ENCODE measurements at regions not wholly inside any gene's neighbourhood (a gene's known extent, or its start where the extent isn't known, plus 50 kb on each side); places are given as distances from the start of the nearest gene placed in this dataset.

DNA sequence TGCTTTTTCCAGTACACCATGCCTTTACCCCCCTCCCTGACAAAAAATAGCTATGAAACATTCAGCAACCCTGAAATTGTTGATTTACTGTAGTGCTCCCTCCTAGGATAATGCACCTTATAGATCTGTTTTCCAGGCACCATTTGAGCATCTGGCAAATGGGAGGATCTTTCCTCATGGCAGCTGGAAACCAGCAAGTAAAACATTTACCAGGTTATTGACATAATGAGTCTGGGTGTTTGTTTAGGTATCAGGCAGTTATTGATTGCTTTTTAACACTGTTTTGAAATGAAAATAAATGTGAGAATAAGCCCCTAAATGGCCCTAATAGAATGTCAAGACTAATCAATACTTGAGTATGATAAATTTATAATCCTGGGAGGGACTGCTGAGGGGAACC lies 57.3 kb upstream of the KLF4 start (continued):
- no peak for TF ChIP-seq ZNF337 (CRISPR knock-in tag; IDR thresholded peaks at IDR 0.05; ENCODE audit: borderline replicate concordance, low read depth)
- no peak for TF ChIP-seq ZNF670 (CRISPR knock-in tag; IDR thresholded peaks at IDR 0.05; ENCODE audit: borderline replicate concordance)
- TF ChIP-seq, protein P1, sequence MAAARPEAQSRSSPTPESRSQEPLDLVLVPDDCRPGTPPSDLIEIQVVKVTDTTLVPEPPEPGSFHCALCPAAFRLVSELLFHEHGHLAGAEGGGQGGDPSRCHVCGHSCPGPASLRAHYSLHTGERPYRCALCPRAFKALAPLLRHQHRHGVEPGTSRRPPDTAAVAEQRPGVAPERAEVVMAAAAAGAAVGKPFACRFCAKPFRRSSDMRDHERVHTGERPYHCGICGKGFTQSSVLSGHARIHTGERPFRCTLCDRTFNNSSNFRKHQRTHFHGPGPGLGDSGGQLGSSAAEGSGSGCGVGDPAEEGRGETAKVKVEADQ (CRISPR knock-in tag; IDR thresholded peaks at IDR 0.05; ENCODE audit: borderline replicate concordance): no peak
- TF ChIP-seq TCF7 (IDR thresholded peaks at IDR 0.05; ENCODE audit: low read depth): peak; percentile 51
- TF ChIP-seq, protein P2, sequence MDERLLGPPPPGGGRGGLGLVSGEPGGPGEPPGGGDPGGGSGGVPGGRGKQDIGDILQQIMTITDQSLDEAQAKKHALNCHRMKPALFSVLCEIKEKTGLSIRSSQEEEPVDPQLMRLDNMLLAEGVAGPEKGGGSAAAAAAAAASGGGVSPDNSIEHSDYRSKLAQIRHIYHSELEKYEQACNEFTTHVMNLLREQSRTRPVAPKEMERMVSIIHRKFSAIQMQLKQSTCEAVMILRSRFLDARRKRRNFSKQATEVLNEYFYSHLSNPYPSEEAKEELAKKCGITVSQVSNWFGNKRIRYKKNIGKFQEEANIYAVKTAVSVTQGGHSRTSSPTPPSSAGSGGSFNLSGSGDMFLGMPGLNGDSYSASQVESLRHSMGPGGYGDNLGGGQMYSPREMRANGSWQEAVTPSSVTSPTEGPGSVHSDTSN (CRISPR knock-in tag; IDR thresholded peaks at IDR 0.05): no peak
- TF ChIP-seq, protein P3, sequence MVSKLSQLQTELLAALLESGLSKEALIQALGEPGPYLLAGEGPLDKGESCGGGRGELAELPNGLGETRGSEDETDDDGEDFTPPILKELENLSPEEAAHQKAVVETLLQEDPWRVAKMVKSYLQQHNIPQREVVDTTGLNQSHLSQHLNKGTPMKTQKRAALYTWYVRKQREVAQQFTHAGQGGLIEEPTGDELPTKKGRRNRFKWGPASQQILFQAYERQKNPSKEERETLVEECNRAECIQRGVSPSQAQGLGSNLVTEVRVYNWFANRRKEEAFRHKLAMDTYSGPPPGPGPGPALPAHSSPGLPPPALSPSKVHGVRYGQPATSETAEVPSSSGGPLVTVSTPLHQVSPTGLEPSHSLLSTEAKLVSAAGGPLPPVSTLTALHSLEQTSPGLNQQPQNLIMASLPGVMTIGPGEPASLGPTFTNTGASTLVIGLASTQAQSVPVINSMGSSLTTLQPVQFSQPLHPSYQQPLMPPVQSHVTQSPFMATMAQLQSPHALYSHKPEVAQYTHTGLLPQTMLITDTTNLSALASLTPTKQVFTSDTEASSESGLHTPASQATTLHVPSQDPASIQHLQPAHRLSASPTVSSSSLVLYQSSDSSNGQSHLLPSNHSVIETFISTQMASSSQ (IDR thresholded peaks at IDR 0.05; ENCODE audit: low read depth): peak; percentile 95
- TF ChIP-seq, protein P3 (CRISPR knock-in tag; IDR thresholded peaks at IDR 0.05; ENCODE audit: borderline replicate concordance): peak; percentile 79; the same call in 1 of the 2 replicates
- 0 out of 2 replicates have a peak, but pooled peaks have one; percentile 23 for TF ChIP-seq SAP130 (CRISPR knock-in tag; IDR thresholded peaks at IDR 0.05; ENCODE audit: low read depth)
- TF ChIP-seq, protein P4, sequence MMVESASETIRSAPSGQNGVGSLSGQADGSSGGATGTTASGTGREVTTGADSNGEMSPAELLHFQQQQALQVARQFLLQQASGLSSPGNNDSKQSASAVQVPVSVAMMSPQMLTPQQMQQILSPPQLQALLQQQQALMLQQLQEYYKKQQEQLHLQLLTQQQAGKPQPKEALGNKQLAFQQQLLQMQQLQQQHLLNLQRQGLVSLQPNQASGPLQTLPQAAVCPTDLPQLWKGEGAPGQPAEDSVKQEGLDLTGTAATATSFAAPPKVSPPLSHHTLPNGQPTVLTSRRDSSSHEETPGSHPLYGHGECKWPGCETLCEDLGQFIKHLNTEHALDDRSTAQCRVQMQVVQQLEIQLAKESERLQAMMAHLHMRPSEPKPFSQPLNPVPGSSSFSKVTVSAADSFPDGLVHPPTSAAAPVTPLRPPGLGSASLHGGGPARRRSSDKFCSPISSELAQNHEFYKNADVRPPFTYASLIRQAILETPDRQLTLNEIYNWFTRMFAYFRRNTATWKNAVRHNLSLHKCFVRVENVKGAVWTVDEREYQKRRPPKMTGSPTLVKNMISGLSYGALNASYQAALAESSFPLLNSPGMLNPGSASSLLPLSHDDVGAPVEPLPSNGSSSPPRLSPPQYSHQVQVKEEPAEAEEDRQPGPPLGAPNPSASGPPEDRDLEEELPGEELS (CRISPR knock-in tag; IDR thresholded peaks at IDR 0.05): peak; percentile 60
- TF ChIP-seq TBX3 (IDR thresholded peaks at IDR 0.05; ENCODE audit: borderline replicate concordance): peak; percentile 47; the same call in 1 of the 2 replicates
- TF ChIP-seq, protein P5, sequence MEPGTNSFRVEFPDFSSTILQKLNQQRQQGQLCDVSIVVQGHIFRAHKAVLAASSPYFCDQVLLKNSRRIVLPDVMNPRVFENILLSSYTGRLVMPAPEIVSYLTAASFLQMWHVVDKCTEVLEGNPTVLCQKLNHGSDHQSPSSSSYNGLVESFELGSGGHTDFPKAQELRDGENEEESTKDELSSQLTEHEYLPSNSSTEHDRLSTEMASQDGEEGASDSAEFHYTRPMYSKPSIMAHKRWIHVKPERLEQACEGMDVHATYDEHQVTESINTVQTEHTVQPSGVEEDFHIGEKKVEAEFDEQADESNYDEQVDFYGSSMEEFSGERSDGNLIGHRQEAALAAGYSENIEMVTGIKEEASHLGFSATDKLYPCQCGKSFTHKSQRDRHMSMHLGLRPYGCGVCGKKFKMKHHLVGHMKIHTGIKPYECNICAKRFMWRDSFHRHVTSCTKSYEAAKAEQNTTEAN (CRISPR knock-in tag; conservative IDR thresholded peaks at IDR 0.05): no peak
- peak; percentile 33; the same call in 1 of the 2 replicates for TF ChIP-seq PITX1 (CRISPR knock-in tag; IDR thresholded peaks at IDR 0.05)
- TF ChIP-seq KLF15 (CRISPR knock-in tag; IDR thresholded peaks at IDR 0.05; ENCODE audit: borderline replicate concordance): no peak
- TF ChIP-seq SOX13 (IDR thresholded peaks at IDR 0.05): no peak
- TF ChIP-seq SOX13 (CRISPR knock-in tag; conservative IDR thresholded peaks at IDR 0.05 in 1 of 2, IDR thresholded peaks at IDR 0.05 in 1 of 2): peak in 1 of 2 experiments; percentile 50; a peak in 1 of 4 replicates
- TF ChIP-seq, protein P6, sequence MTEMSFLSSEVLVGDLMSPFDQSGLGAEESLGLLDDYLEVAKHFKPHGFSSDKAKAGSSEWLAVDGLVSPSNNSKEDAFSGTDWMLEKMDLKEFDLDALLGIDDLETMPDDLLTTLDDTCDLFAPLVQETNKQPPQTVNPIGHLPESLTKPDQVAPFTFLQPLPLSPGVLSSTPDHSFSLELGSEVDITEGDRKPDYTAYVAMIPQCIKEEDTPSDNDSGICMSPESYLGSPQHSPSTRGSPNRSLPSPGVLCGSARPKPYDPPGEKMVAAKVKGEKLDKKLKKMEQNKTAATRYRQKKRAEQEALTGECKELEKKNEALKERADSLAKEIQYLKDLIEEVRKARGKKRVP (CRISPR knock-in tag; IDR thresholded peaks at IDR 0.05): peak in 1 of 2 experiments; percentile 46; a peak in 1 of 4 replicates
- TF ChIP-seq THAP11 (CRISPR knock-in tag; IDR thresholded peaks at IDR 0.05): 0 out of 2 replicates have a peak, but pooled peaks have one; percentile 51
- TF ChIP-seq SALL1 (CRISPR knock-in tag; IDR thresholded peaks at IDR 0.05): no peak; the same call in 1 of the 2 replicates
- TF ChIP-seq KAT8 (CRISPR knock-in tag; IDR thresholded peaks at IDR 0.05): 0 out of 2 replicates have a peak, but pooled peaks have one; percentile 19
- peak; percentile 44; the same call in 1 of the 2 replicates for TF ChIP-seq NFIC (IDR thresholded peaks at IDR 0.05; ENCODE audit: low read length)

Data from HepG2 (cell line).